ENCODE measurements at regions not wholly inside any gene's neighbourhood (a gene's known extent, or its start where the extent isn't known, plus 50 kb on each side); places are given as distances from the start of the nearest gene placed in this dataset.
"Not testable (repeated sequence)": the region's sequence is repeated elsewhere in the genome, so short reads cannot be mapped to it uniquely, and the experiment has no call there.

DNA sequence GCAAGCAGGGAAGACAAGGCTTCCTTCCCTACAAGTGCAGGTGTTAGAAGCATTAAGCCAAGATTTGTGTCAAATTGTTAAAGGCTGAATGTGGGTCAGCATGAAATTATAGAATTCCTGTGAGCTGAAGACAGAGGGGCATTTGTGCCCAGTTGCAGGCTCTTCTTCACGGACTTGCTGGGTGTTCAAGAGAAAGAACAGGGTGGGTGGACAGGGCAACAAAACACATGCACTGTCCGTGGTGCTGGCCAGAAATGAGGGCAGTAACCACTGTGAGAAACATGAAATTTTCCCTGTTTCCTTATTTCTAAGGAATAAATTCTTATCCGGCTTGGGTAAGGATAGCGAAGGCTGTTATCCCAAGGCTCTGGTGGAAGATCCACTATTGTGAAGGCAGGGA, 579.5 kb upstream of the HTR1E start:
- Mint-ChIP-seq H3K27ac (no peak overlapping the region), H3K27me3 (ENCODE audit: low read depth) (no peaks in the 10 kb centered on the region), H3K36me3 (ENCODE audit: low read depth) (no peaks in the 10 kb centered on the region), H3K9me3 (no peaks in the 10 kb centered on the region), H3K4me3 (no peak overlapping the region), H3K4me1 (no peaks in the 10 kb centered on the region)
- TF ChIP-seq, protein P1, sequence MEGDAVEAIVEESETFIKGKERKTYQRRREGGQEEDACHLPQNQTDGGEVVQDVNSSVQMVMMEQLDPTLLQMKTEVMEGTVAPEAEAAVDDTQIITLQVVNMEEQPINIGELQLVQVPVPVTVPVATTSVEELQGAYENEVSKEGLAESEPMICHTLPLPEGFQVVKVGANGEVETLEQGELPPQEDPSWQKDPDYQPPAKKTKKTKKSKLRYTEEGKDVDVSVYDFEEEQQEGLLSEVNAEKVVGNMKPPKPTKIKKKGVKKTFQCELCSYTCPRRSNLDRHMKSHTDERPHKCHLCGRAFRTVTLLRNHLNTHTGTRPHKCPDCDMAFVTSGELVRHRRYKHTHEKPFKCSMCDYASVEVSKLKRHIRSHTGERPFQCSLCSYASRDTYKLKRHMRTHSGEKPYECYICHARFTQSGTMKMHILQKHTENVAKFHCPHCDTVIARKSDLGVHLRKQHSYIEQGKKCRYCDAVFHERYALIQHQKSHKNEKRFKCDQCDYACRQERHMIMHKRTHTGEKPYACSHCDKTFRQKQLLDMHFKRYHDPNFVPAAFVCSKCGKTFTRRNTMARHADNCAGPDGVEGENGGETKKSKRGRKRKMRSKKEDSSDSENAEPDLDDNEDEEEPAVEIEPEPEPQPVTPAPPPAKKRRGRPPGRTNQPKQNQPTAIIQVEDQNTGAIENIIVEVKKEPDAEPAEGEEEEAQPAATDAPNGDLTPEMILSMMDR (IDR thresholded peaks at IDR 0.05; ENCODE audit: unreplicated experiment in 3 of 3): no peak

DNA sequence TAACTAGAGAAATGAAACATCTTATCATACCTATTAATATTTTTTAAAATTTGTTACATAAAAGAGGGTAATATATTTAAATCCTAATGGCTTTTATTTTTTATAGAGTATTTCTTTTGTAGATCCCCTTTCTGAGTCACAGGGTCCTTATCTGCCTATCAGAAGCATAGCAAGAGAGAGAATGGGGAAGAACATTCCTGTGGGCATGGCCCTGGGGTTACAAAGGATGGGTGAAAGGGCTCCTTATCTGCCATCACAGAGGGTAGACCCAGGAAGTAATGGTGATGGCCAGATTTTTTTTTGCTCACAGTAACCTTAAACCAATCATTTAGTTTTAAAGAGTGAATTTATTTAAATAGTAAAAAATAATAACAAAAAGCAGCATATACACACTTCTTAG, 582.1 kb upstream of the HTR1E start:
- no peaks in the 10 kb centered on the region for H3K27me3 Mint-ChIP-seq (ENCODE audit: low read depth)
- TF ChIP-seq, protein P1 (IDR thresholded peaks at IDR 0.05; ENCODE audit: unreplicated experiment in 3 of 3): no peak
- no peak overlapping the region for H3K27ac Mint-ChIP-seq
- H3K9me3 Mint-ChIP-seq: no peaks in the 10 kb centered on the region
- H3K4me3 Mint-ChIP-seq: no peak overlapping the region
- H3K36me3 Mint-ChIP-seq (ENCODE audit: low read depth): no peaks in the 10 kb centered on the region
- no peaks in the 10 kb centered on the region for H3K4me1 Mint-ChIP-seq

DNA sequence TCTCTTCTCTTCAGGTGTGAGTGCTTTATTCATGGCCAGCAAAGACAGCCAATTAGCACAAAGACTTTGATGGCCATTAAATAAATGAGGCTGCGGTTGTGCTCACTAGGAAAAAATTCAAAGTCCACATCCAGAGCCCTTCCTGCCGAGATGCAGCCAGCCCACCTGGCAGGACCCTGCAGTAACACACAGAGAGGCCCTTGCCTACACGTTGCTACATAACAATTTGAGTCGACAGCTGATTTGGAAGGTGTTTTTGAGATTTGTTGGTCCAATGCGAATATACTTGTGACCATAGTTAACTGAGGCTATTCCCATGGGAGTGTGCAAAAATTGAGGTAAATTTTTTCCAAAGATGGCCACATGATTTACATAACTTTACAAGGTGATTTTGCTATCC, 605.4 kb upstream of the HTR1E start:
- Mint-ChIP-seq H3K9me3 (no peaks in the 10 kb centered on the region), H3K27ac (peak overlapping the region in 1 of 3 experiments; percentile 7), H3K4me3 (no peak overlapping the region), H3K27me3 (ENCODE audit: low read depth) (no peaks in the 10 kb centered on the region), H3K4me1 (no peaks in the 10 kb centered on the region), H3K36me3 (ENCODE audit: low read depth) (no peaks in the 10 kb centered on the region)
- TF ChIP-seq, protein P1 (IDR thresholded peaks at IDR 0.05; ENCODE audit: unreplicated experiment in 3 of 3): no peak

DNA sequence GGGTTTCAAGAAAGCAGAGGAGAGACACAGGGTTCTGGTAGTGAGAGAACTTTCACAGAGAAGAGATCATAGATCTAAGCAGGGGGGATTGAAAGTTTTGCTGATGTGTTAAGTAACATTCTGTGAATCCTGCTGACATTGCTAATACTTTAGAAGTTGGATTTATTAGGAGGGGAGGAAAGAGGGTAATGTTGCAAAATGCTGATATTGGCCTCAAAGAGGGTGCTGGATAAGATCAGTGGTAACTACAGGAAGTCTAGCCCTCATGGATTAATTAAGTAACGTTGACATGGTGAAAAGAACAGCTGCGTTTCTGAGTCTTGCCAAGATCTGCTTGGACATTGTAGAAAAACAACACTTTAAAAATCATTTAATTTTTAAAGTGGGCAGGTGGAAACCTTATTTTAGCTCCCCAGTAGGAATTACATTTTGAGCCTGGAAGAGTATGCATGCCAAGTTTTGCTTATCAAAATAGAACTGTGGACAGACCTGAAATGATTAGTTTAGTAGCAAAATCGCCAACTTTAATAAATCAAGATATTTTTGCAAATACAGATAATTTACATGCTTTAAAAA, 606.0 kb upstream of the HTR1E start:
- no peaks in the 10 kb centered on the region for H3K36me3 Mint-ChIP-seq (ENCODE audit: low read depth)
- TF ChIP-seq, protein P1 (IDR thresholded peaks at IDR 0.05; ENCODE audit: unreplicated experiment in 3 of 3): no peak
- H3K27me3 Mint-ChIP-seq (ENCODE audit: low read depth): no peaks in the 10 kb centered on the region
- H3K4me3 Mint-ChIP-seq: no peak overlapping the region
- no peaks in the 10 kb centered on the region for H3K9me3 Mint-ChIP-seq
- H3K4me1 Mint-ChIP-seq: no peaks in the 10 kb centered on the region
- H3K27ac Mint-ChIP-seq: peak overlapping the region in 2 of 3 experiments; percentile 9 to 10

DNA sequence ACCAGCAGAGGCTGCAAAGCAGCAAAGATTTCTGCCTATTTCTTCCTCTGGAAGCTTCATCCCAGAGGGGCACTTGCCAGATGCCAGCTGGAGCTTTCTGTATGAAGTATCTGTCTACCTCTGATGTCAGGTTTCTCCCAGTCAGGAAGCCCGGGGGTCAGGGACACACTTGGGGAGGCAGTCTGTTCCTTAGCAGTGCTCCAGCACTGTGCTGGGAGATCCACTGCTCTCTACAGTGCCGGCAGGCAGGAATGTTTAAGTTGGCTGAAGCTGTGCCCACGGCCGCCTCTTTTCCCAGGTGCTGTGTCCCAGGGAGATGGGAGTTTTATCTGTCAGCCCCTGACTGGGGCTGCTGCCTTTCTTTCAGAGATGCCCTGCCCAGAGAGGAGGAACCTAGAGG, 631.1 kb upstream of the HTR1E start:
- Mint-ChIP-seq H3K36me3 (ENCODE audit: low read depth) (no peaks in the 10 kb centered on the region), H3K4me3 (no peak overlapping the region), H3K27me3 (ENCODE audit: low read depth) (no peaks in the 10 kb centered on the region), H3K4me1 (no peaks in the 10 kb centered on the region), H3K27ac (no peak overlapping the region), H3K9me3 (peaks cover 12% of the 10 kb centered on the region)
- TF ChIP-seq, protein P1 (IDR thresholded peaks at IDR 0.05; ENCODE audit: unreplicated experiment in 3 of 3): no peak

DNA sequence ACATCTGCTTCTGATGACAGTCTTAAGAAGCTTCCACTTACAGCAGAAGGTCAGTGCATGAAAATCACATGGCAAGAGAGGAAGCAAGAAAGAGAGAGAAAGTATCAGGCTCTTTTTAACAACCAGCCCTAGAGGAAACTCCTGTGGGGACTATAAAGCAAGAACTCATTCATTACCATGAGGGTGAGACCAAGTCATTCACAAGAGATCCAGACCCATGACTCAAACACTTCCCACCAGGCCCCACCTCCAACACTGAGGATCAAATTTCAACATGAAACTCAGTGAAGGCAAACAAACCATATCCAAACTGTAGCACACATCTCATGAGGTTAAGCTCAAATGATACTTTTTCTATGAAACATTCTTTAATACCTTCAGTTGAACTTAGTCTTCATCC, 643.2 kb upstream of the SYNCRIP start:
- TF ChIP-seq, protein P1 (IDR thresholded peaks at IDR 0.05; ENCODE audit: unreplicated experiment in 3 of 3): no peak
- Mint-ChIP-seq H3K36me3 (ENCODE audit: low read depth) (no peaks in the 10 kb centered on the region), H3K4me1 (no peaks in the 10 kb centered on the region), H3K27ac (no peak overlapping the region), H3K27me3 (ENCODE audit: low read depth) (no peaks in the 10 kb centered on the region), H3K9me3 (peaks cover 20% of the 10 kb centered on the region), H3K4me3 (no peak overlapping the region)

DNA sequence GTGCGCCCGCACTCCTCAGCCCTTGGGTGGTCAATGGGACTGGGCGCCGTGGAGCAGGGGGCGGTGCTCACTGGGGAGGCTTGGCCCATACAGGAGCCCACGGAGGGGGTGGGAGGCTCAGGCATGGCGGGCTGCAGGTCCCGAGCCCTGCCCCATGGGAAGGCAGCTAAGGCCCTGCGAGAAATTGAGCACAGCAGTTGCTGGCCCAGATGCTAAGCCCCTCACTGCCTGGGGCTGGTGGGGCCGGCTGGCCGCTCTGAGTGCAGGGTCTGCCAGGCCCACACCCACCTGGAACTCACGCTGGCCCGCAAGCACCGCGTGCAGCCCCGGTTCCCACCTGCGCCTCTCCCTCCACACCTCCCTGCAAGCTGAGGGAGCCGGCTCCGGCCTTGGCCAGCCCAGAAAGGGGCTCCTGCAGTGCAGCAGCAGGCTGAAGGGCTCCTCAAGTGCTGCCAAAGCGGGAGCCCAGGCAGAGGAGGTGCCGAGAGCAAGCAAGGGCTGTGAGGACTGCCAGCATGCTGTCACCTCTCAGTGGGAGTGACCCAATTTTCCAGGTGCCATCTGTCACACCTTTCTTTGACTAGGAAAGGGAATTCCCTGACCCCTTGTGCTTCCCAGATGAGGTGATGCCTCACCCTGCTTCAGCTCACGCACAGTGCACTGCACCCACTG, 642.3 kb upstream of the SYNCRIP start:
- not testable (repeated sequence) for H3K4me3 Mint-ChIP-seq; H3K4me1 Mint-ChIP-seq; H3K27ac Mint-ChIP-seq; H3K27me3 Mint-ChIP-seq (ENCODE audit: low read depth); H3K36me3 Mint-ChIP-seq (ENCODE audit: low read depth)
- peaks cover 24% of the 10 kb centered on the region for H3K9me3 Mint-ChIP-seq

DNA sequence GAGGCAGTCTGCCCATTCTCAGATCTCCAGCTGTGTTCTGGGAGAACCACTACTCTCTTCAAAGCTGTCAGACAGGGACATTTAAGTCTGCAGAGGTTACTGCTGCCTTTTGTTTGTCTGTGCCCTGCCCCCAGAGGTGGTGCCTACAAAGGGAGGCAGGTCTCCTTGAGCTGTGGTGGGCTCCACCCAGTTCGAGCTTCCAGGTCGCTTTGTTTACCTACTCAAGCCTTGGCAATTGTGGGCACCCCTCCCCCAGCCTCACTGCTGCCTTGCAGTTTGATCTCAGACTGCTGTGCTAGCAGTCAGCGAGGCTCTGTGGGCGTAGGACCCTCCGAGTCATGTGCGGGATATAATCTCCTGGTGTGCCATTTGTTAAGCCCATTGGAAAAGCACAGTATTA, 640.9 kb upstream of the SYNCRIP start:
- H3K9me3 Mint-ChIP-seq: peaks cover 24% of the 10 kb centered on the region
- not testable (repeated sequence) for H3K27me3 Mint-ChIP-seq (ENCODE audit: low read depth); H3K4me1 Mint-ChIP-seq; H3K27ac Mint-ChIP-seq; H3K36me3 Mint-ChIP-seq (ENCODE audit: low read depth); H3K4me3 Mint-ChIP-seq

Measured in nephron (organoid).